Globus pallidus (tissue), 1 donor: ENCODE measurements at regions not wholly inside any gene's neighbourhood (a gene's known extent, or its start where the extent isn't known, plus 50 kb on each side); places are given as distances from the start of the nearest gene placed in this dataset.

ENCODE experiments used
- DNase-seq: peaks from one replicate; pipeline ENCODE4 v3.0.0-alpha.2; 2015; ENCODE audit warnings: low spot score

- no peak for DNase-seq
Measured at GRCh38 chr3:7793786-7794185, 707.8 kb upstream of the LMCD1 start.

- DNase-seq, result no peak
Measured at GRCh38 chr3:7798276-7798675, 703.3 kb upstream of the LMCD1 start.

GRCh38 chr3:7800006-7800780 lies 701.4 kb upstream of the LMCD1 start:
- DNase-seq, result peak; percentile 30

GRCh38 chr3:7812490-7812889 lies 689.1 kb upstream of the LMCD1 start:
- no peak for DNase-seq

GRCh38 chr3:7813365-7813764 lies 688.3 kb upstream of the LMCD1 start:
- no peak for DNase-seq

GRCh38 chr3:7817239-7817638 lies 684.4 kb upstream of the LMCD1 start:
- DNase-seq, result no peak

- DNase-seq, result no peak
Measured at GRCh38 chr3:7820969-7821368, 680.7 kb upstream of the LMCD1 start.

GRCh38 chr3:7821858-7822257 lies 679.8 kb upstream of the LMCD1 start:
- no peak for DNase-seq

- DNase-seq, result no peak
Measured at GRCh38 chr3:7841451-7841850, 660.2 kb upstream of the LMCD1 start.

GRCh38 chr3:7843441-7843840 lies 658.2 kb upstream of the LMCD1 start:
- no peak for DNase-seq

GRCh38 chr3:7847021-7847420 lies 654.6 kb upstream of the LMCD1 start:
- no peak for DNase-seq

GRCh38 chr3:7847521-7847920 lies 654.1 kb upstream of the LMCD1 start:
- DNase-seq, result no peak

- DNase-seq, result no peak
Measured at GRCh38 chr3:7854266-7854665, 647.4 kb upstream of the LMCD1 start.

GRCh38 chr3:7854721-7855120 lies 646.9 kb upstream of the LMCD1 start:
- no peak for DNase-seq

- DNase-seq, result no peak
Measured at GRCh38 chr3:7865611-7866010, 636.0 kb upstream of the LMCD1 start.

- no peak for DNase-seq
Measured at GRCh38 chr3:7867587-7867986, 634.0 kb upstream of the LMCD1 start.

- DNase-seq, result no peak
Measured at GRCh38 chr3:7871003-7871560, 630.5 kb upstream of the LMCD1 start.

- DNase-seq, result no peak
Measured at GRCh38 chr3:7874116-7874515, 627.5 kb upstream of the LMCD1 start.

- no peak for DNase-seq
Measured at GRCh38 chr3:7875925-7876324, 625.7 kb upstream of the LMCD1 start.

- DNase-seq, result no peak
Measured at GRCh38 chr3:7876741-7877297, 624.8 kb upstream of the LMCD1 start.

GRCh38 chr3:7877312-7877711 lies 624.3 kb upstream of the LMCD1 start:
- DNase-seq, result no peak

- DNase-seq, result no peak
Measured at GRCh38 chr3:7879572-7879971, 622.1 kb upstream of the LMCD1 start.

- no peak for DNase-seq
Measured at GRCh38 chr3:7881946-7882345, 619.7 kb upstream of the LMCD1 start.

GRCh38 chr3:7897655-7898054 lies 604.0 kb upstream of the LMCD1 start:
- DNase-seq, result peak; percentile 70
